CD4-positive, alpha-beta T cell treated with Interleukin-2 at 100 ng/mL for 4 hours (primary cell): ENCODE measurements at regions not wholly inside any gene's neighbourhood (a gene's known extent, or its start where the extent isn't known, plus 50 kb on each side); places are given as distances from the start of the nearest gene placed in this dataset.

ENCODE experiments used
- DNase-seq: peaks from one replicate; pipeline ENCODE4 v3.0.0-alpha.2; 2020; ENCODE audit warnings: low spot score

GRCh38 chr4:153076861-153077260 is 127.4 kb upstream of the TRIM2 start:
- no peak for DNase-seq

DNA sequence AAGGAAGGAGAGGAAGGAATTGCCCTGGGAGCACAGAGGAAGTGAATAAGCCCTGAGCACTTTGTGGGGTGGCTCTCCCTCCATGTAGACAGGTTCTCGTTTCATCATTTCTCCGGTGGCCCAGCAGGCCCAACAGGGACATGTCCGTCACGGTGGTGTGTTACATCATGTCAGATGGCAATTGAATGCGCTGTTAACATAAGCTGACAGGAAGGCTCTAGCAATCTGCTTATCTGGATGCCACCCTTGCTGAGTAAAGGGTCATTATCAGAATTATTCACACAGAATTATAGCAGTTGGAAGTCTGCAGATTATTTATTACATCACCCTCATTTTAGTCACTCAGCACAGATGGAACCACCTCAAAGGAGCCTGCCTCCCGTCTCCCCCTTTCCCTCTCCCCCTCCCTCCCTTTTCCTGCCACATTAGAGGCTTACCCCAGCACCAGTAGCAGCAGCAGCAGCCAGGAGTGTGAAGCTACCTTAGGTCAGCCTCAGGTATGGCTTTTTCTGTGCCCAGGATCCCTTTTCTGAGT is 124.3 kb upstream of the TRIM2 start:
- no peak for DNase-seq

DNA sequence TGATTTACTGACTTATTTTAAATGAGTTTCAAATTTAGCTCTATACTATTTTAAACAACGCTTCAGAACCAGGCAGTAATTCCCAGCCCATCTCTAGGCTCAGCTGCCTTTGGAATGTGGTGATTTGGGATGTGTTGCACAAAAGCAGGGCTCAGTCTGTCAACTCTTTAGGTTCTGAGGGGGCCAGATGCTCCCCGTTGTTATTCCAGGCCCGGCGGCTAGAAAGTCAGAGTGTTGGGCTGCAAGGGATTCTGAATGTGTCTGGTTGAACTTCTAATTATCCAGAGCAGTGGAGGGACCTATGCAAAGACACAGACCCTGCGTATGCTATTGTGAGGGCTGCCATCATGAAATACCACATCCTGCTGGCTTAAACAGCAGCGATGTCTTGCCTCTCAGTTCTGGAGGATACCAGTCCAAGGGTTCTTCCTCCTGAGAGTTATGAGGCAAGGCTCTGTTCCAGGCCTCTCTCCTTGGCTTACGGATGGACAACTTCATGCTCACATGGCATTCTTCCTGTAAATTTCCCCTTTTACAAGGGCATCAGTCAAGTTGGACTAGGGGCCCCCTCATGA is 123.2 kb upstream of the TRIM2 start:
- no peak for DNase-seq

- DNase-seq: no peak
Observed at GRCh38 chr4:153081693-153082092, 122.5 kb upstream of the TRIM2 start.

DNA sequence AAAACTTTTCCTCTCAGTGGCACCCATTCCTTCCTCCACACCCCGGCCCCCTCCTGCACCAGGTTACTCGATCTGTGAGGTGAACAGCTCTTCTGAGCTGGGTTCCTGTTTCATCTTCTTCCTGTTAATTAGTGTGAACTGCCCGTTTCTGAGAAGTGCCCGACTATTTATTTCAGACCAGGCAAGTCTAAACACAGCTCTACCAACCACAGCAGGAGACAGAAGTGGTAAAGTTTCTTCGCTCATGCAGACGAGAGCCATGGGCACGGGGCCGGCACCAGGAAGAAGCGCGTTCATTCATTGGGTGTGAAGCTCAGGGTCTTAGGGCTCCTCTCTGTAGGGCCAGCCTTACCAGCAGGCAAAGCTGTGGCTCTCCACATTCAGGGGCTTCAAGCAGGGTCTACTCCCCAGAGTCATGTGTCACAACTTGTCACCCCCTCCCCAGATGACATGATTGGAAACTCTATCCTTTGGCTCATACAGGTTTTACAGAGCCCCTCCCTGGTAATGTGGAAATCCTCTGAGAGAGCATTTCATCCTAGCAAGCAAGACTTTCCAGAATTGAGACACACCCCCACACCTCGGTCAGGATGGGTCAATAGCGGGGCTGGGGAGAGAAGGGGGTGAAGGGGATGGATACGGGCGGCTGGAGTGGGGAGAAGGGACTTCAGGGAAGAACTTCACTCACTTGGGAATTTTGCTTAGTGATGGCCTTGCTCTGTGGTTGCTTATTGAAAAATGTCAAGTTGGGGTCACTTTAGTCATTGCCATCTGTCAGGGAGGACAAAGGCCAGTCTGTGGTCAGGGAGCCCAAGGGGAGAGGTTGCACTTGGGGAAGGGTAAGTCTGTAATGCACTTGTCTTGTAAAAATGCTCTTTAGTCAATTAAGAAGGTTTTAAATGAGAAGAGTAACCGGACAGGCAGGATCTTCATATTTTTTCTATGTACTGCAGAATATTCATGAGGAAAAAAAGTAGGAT is 121.6 kb upstream of the TRIM2 start:
- peak; percentile 37 for DNase-seq

GRCh38 chr4:153083447-153083947 is 120.7 kb upstream of the TRIM2 start:
- peak; percentile 61 for DNase-seq

GRCh38 chr4:153084224-153084979 is 119.8 kb upstream of the TRIM2 start:
- DNase-seq: no peak

GRCh38 chr4:153084980-153085630 is 119.1 kb upstream of the TRIM2 start:
- peak; percentile 87 for DNase-seq

DNA sequence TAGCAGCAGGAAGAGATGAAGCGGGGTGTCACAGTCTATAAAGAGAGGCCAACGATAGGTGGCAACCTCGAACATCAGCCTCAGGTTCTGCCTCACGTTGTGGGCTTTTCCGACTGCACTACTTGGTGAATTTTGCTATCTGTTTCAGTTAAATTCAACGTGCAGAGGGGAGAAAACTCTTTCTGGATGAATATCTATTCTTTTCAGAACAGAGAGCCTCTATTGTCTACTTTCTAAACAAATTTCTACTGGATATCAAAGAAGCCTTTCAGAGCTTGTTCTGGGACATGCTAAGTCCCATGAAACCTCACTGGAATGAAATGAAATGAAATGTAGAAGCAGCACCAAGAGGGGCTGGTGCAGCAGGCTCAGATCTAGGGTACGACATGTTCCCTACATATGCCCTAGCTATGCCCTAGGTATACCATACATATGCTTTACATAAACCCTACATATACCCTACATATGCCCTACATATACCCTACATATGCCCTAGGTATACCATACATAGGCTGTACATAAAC is 116.5 kb upstream of the TRIM2 start:
- no peak for DNase-seq

DNA sequence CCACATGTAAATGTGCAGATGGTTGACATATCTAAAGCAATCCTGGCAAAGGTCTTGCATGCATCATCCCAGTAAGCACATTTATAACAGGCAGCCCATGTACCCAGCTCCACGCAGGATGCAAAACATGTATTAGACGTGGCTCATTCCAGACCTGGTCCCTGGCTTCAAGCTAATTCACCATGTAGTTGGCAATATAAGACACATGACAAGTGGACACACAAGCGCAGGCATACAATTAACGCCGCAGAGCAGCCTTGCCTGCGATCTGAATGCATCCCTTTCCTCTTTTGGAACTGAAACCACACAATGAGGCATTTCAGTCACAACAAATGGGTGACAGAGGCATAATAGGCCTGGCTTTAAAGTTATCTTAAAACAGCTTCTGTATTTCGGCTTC is 114.5 kb upstream of the TRIM2 start:
- DNase-seq: no peak

- no peak for DNase-seq
Observed at GRCh38 chr4:153090181-153090580, 114.1 kb upstream of the TRIM2 start.

DNA sequence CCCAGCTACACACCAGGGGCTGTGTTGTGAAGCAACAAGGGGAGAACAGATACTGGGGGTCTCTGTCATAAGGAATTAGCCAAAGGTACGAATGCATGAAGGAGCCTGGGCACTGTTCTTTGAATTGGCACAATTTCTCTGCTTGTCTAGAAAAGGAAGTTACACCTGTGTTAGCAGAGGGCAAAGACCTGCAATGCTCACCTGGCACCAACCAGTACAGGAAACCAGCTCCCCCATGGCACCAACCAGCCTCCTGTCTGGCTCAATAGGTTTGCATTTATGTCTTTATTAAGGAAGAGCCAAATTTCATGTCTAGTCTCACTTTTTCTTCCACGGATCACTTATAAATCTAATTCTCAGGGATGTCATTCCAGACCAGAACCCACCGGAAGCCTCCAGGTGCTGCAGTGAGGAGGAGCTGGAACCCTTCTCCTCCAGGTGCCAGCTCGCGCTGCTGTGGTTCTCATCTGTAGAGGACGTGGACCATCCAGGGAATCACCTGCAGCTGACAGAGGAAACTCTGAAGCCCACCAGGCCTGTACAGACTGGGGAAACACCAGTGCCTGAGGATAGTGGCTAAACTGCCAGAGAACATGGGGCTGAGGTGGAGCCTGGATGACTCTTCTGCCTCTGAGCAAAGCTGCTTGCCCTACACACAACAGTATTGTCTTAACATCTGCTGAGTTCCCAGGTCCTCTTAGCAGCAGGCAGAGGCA is 113.4 kb upstream of the TRIM2 start:
- no peak for DNase-seq

DNA sequence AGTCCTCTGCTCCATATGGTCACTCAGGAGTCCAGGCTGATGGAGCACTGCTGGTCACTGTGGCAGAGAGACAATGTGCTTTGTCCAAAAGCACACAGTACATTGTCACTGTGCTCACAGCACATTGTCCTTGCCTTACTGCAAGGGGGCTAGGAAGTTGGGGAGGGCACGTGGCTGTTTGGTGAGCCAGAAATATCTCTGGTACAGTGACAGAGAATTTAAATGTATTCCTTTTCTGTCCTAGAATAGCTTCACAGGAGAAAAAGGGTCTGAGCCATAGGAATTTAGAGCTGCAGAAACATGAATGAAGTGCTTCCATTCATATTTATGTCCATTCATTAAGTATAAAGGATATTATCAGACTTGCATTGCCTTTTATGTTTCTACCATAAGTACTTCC is 110.8 kb upstream of the TRIM2 start:
- no peak for DNase-seq

- no peak for DNase-seq
Observed at GRCh38 chr4:153093802-153094201, 110.4 kb upstream of the TRIM2 start.

GRCh38 chr4:153094435-153094834 is 109.8 kb upstream of the TRIM2 start:
- no peak for DNase-seq

- DNase-seq: no peak
Observed at GRCh38 chr4:153095448-153096204, 108.6 kb upstream of the TRIM2 start.

DNA sequence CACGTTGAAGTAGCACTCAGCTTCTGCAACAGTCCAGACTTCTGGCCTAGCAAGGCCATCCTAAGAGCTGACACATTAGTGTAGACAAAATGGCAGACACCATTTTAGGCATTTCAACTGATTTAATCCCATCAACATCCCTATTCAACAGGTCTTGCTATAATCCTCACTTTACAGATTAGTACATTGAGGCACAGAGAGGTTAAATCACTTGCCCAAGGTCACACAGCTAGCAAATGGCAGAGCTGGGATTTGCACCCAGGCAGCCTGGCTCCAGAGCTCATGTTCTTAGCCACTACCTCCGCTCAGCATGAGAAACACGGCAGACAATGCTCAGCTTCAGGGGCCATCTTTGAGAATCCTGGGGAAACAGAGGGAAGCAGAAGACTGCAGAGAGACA is 107.9 kb upstream of the TRIM2 start:
- DNase-seq: no peak

GRCh38 chr4:153098427-153098826 is 105.8 kb upstream of the TRIM2 start:
- DNase-seq: no peak

- no peak for DNase-seq
Observed at GRCh38 chr4:153099391-153100140, 104.7 kb upstream of the TRIM2 start.
